ENCODE measurements at regions not wholly inside any gene's neighbourhood (a gene's known extent, or its start where the extent isn't known, plus 50 kb on each side); places are given as distances from the start of the nearest gene placed in this dataset.
"Not testable (repeated sequence)": the region's sequence is repeated elsewhere in the genome, so short reads cannot be mapped to it uniquely, and the experiment has no call there.

- DNase-seq: no peak
Measured at GRCh38 chr3:118765636-118766305, 268.9 kb downstream of the IGSF11 start.

GRCh38 chr3:118766306-118766669, 268.4 kb downstream of the IGSF11 start:
- DNase-seq: no peak

- DNase-seq: no peak
Measured at GRCh38 chr3:118772036-118772435, 262.6 kb downstream of the IGSF11 start.

- no peak for DNase-seq
Measured at GRCh38 chr3:118772547-118773011, 262.1 kb downstream of the IGSF11 start.

- no peak for DNase-seq
Measured at GRCh38 chr3:118775021-118775420, 259.6 kb downstream of the IGSF11 start.

- no peak for DNase-seq
Measured at GRCh38 chr3:118778201-118778600, 256.4 kb downstream of the IGSF11 start.

- no peak for DNase-seq
Measured at GRCh38 chr3:118781232-118781631, 253.4 kb downstream of the IGSF11 start.

- DNase-seq: no peak
Measured at GRCh38 chr3:118781839-118782238, 252.8 kb downstream of the IGSF11 start.

- no peak for DNase-seq
Measured at GRCh38 chr3:118782755-118783202, 251.9 kb downstream of the IGSF11 start.

- DNase-seq: no peak
Measured at GRCh38 chr3:118785415-118785814, 249.2 kb downstream of the IGSF11 start.

GRCh38 chr3:118791246-118791645, 243.4 kb downstream of the IGSF11 start:
- no peak for DNase-seq

GRCh38 chr3:118792191-118792590, 242.5 kb downstream of the IGSF11 start:
- DNase-seq: no peak

GRCh38 chr3:118793176-118793575, 241.5 kb downstream of the IGSF11 start:
- DNase-seq: no peak

GRCh38 chr3:118799303-118799702, 235.3 kb downstream of the IGSF11 start:
- DNase-seq: no peak

- no peak for DNase-seq
Measured at GRCh38 chr3:118801899-118802298, 232.7 kb downstream of the IGSF11 start.

- DNase-seq: no peak
Measured at GRCh38 chr3:118802325-118803095, 232.1 kb downstream of the IGSF11 start.

- DNase-seq: no peak
Measured at GRCh38 chr3:118803096-118803476, 231.6 kb downstream of the IGSF11 start.

- DNase-seq: no peak
Measured at GRCh38 chr3:118805007-118805406, 229.6 kb downstream of the IGSF11 start.

- no peak for DNase-seq
Measured at GRCh38 chr3:118806423-118806822, 228.2 kb downstream of the IGSF11 start.

GRCh38 chr3:118807349-118807748, 227.3 kb downstream of the IGSF11 start:
- not testable (repeated sequence) for DNase-seq

GRCh38 chr3:118808723-118809122, 225.9 kb downstream of the IGSF11 start:
- no peak for DNase-seq

- no peak for DNase-seq
Measured at GRCh38 chr3:118809696-118810498, 224.7 kb downstream of the IGSF11 start.

- DNase-seq: no peak
Measured at GRCh38 chr3:118810499-118811035, 224.1 kb downstream of the IGSF11 start.
